ENCODE measurements at regions not wholly inside any gene's neighbourhood (a gene's known extent, or its start where the extent isn't known, plus 50 kb on each side); places are given as distances from the start of the nearest gene placed in this dataset.

- TF ChIP-seq ZBTB7A (IDR thresholded peaks at IDR 0.05; ENCODE audit: low read depth) (no peak), NFIC (IDR thresholded peaks at IDR 0.05) (no peak), TAF1 (IDR thresholded peaks at IDR 0.05; ENCODE audit: low read depth) (no peak), CEBPB (IDR thresholded peaks at IDR 0.05) (no peak), EGR1 (IDR thresholded peaks at IDR 0.05) (no peak), YY1 (IDR thresholded peaks at IDR 0.05; ENCODE audit: low read depth) (no peak), CREB1 (IDR thresholded peaks at IDR 0.05; ENCODE audit: low read depth) (no peak), RAD21 (IDR thresholded peaks at IDR 0.05; ENCODE audit: low read depth) (no peak), TCF12 (IDR thresholded peaks at IDR 0.05; ENCODE audit: low read depth) (no peak)
These were observed 111.6 kb upstream of the PRKG2 start for GRCh38 chr4:81326581-81326980.

Measured in Ishikawa (cell line).